Activated CD8-positive, alpha-beta T cell treated with anti-CD3 and anti-CD28 coated beads for 36 hours (primary cell): ENCODE measurements at regions not wholly inside any gene's neighbourhood (a gene's known extent, or its start where the extent isn't known, plus 50 kb on each side); places are given as distances from the start of the nearest gene placed in this dataset.

Experiments used
- ATAC-seq: fragments of 200-7000 bp; cut with Tn5 transposase; one replicate; pipeline ENCODE4 v1.10.0; 2021; ENCODE audit warnings: mild to moderate bottlenecking, moderate library complexity
- CTCF ChIA-PET: fragments of 350-600 bp; sonication (Branson Sonifier 250); formaldehyde crosslinking; loops from one replicate; lab custom pipeline; 2021; ENCODE audit warnings: antibody characterized with exemption; lab: Charles Lee
- POLR2A ChIA-PET: fragments of 350-600 bp; sonication (Branson Sonifier 250); formaldehyde crosslinking; loops from one replicate; lab custom pipeline; 2021; ENCODE audit warnings: antibody characterized with exemption; lab: Charles Lee
- DNase-seq: peaks from one replicate; pipeline ENCODE4 v3.0.0-alpha.2; 2020
- H3K27ac Mint-ChIP-seq: one replicate; pipeline ENCODE4 v1.8.0; 2021; ENCODE audit warnings: mild to moderate bottlenecking, mixed read lengths
- H3K27me3 Mint-ChIP-seq: one replicate; pipeline ENCODE4 v1.8.0; 2021; ENCODE audit warnings: mixed read lengths
- H3K36me3 Mint-ChIP-seq: one replicate; pipeline ENCODE4 v1.8.0; 2021; ENCODE audit warnings: low read depth, mixed read lengths
- H3K4me1 Mint-ChIP-seq: one replicate; pipeline ENCODE4 v1.8.0; 2021; ENCODE audit warnings: low read depth, mixed read lengths
- H3K4me3 Mint-ChIP-seq: one replicate; pipeline ENCODE4 v1.8.0; 2021; ENCODE audit warnings: mild to moderate bottlenecking, moderate library complexity, mixed read lengths
- H3K9me3 Mint-ChIP-seq: one replicate; pipeline ENCODE4 v1.8.0; 2021; ENCODE audit warnings: mixed read lengths
- CTCF ChIP-seq: fragments of 200-600 bp; IDR thresholded peaks from one replicate; pipeline ENCODE4 v1.8.0; 2022; ENCODE audit warnings: antibody characterized with exemption, mild to moderate bottlenecking
- intact Hi-C: fragments of 100-400 bp; cut with micrococcal nuclease; formaldehyde crosslinking; loops from one replicate; pipeline ENCODE4 v1.10.0; 2022

GRCh38 chr9:3043369-3043768, 199.5 kb upstream of the PUM3 start:
- no peak overlapping the region for H3K27ac Mint-ChIP-seq
- no peak overlapping the region for H3K4me3 Mint-ChIP-seq
- ATAC-seq (no peak), DNase-seq (no peak)
- intact Hi-C loops, result no loop called here
- ChIA-PET POLR2A (no interaction called here), CTCF (no interaction called here)
- H3K4me1 Mint-ChIP-seq, result no peaks in the 10 kb centered on the region
- no peaks in the 10 kb centered on the region for H3K9me3 Mint-ChIP-seq
- no peak for TF ChIP-seq CTCF
- no peaks in the 10 kb centered on the region for H3K36me3 Mint-ChIP-seq
- H3K27me3 Mint-ChIP-seq, result peaks cover 12% of the 10 kb centered on the region

GRCh38 chr9:3040761-3041160, 196.9 kb upstream of the PUM3 start:
- TF ChIP-seq CTCF, result no peak
- Mint-ChIP-seq H3K4me1 (no peaks in the 10 kb centered on the region), H3K9me3 (no peaks in the 10 kb centered on the region), H3K27me3 (peaks cover 7% of the 10 kb centered on the region), H3K4me3 (no peak overlapping the region), H3K27ac (no peak overlapping the region), H3K36me3 (no peaks in the 10 kb centered on the region)
- ChIA-PET POLR2A (no interaction called here), CTCF (no interaction called here)
- no peak for DNase-seq
- ATAC-seq, result no peak
- intact Hi-C loops, result no loop called here

- Mint-ChIP-seq H3K4me1 (no peaks in the 10 kb centered on the region), H3K27me3 (peaks cover 4% of the 10 kb centered on the region), H3K4me3 (no peak overlapping the region), H3K9me3 (no peaks in the 10 kb centered on the region), H3K27ac (no peak overlapping the region), H3K36me3 (no peaks in the 10 kb centered on the region)
- DNase-seq, result no peak
- ATAC-seq, result no peak
- ChIA-PET POLR2A (no interaction called here), CTCF (no interaction called here)
- intact Hi-C loops, result no loop called here
- TF ChIP-seq CTCF, result no peak
Measured at GRCh38 chr9:3036333-3036700, 192.4 kb upstream of the PUM3 start.

- H3K27ac Mint-ChIP-seq, result no peak overlapping the region
- H3K9me3 Mint-ChIP-seq, result no peaks in the 10 kb centered on the region
- ChIA-PET POLR2A (interaction anchor here (1.0 kb wide), 1 partner anchor 166 kb away, joined by 3 read pairs; no protein-coding TSS in a partner anchor), CTCF (interaction anchor here (1.2 kb wide), 1 partner anchor 178 kb away, joined by 3 read pairs; no protein-coding TSS in a partner anchor)
- H3K4me1 Mint-ChIP-seq, result no peaks in the 10 kb centered on the region
- no peak for TF ChIP-seq CTCF
- H3K4me3 Mint-ChIP-seq, result no peak overlapping the region
- intact Hi-C loops, result no loop called here
- H3K36me3 Mint-ChIP-seq, result no peaks in the 10 kb centered on the region
- no peak for DNase-seq
- no peak for ATAC-seq
- peaks cover 2% of the 10 kb centered on the region for H3K27me3 Mint-ChIP-seq
Measured at GRCh38 chr9:3035579-3036332, 191.9 kb upstream of the PUM3 start.

GRCh38 chr9:3032898-3033297, 189.0 kb upstream of the PUM3 start:
- Mint-ChIP-seq H3K27ac (no peak overlapping the region), H3K9me3 (no peaks in the 10 kb centered on the region), H3K4me3 (no peak overlapping the region), H3K36me3 (no peaks in the 10 kb centered on the region), H3K4me1 (no peaks in the 10 kb centered on the region), H3K27me3 (peaks cover 2% of the 10 kb centered on the region)
- ATAC-seq (no peak), DNase-seq (no peak)
- ChIA-PET CTCF (no interaction called here), POLR2A (interaction anchor here (0.5 kb wide), 1 partner anchor 377 kb away, joined by 3 read pairs; no protein-coding TSS in a partner anchor)
- intact Hi-C loops, result no loop called here
- no peak for TF ChIP-seq CTCF
